ENCODE measurements at regions not wholly inside any gene's neighbourhood (a gene's known extent, or its start where the extent isn't known, plus 50 kb on each side); places are given as distances from the start of the nearest gene placed in this dataset.
"Not testable (repeated sequence)": the region's sequence is repeated elsewhere in the genome, so short reads cannot be mapped to it uniquely, and the experiment has no call there.

- WGBS, 2 donors: 11 to 12% methylated on average over 4 of the region's 4 CpGs
- Histone ChIP-seq H3K4me1 (peaks cover 32 to 49% (median 43%) of the 10 kb centered on the region in 3 donors), H3K9me3 (no peaks in the 10 kb centered on the region), H3K4me3 (no peak overlapping the region), H3K27me3 (no peaks in the 10 kb centered on the region), H3K36me3 (no peaks in the 10 kb centered on the region), H3K27ac (peak overlapping the region; percentile 3 to 50 (median 40))
- intact Hi-C loops (cut with DNase I): loop anchor here in 1 of 3 donors (10.0 kb wide), 1 partner anchor 1267 kb away; no protein-coding TSS in a partner anchor
- peak; percentile 76 to 88 (median 81) for DNase-seq
- ATAC-seq: peak; percentile 84 to 89 (median 88)
- FAIRE-seq: no peak
- TF ChIP-seq CTCF (IDR thresholded peaks at IDR 0.05): no peak
Measured at GRCh38 chr7:47181746-47182361, 400.1 kb downstream of the TNS3 start.

GRCh38 chr7:47180516-47180826 is 401.4 kb downstream of the TNS3 start:
- WGBS, 2 donors: 53 to 57% methylated on average over 3 of the region's 3 CpGs
- intact Hi-C loops (cut with DNase I): loop anchor here in 1 of 3 donors (10.0 kb wide), 1 partner anchor 1266 kb away; no protein-coding TSS in a partner anchor
- Histone ChIP-seq H3K9me3 (no peaks in the 10 kb centered on the region), H3K4me1 (peaks cover 32 to 49% (median 43%) of the 10 kb centered on the region in 3 donors), H3K27ac (no peak overlapping the region), H3K4me3 (no peak overlapping the region), H3K36me3 (no peaks in the 10 kb centered on the region), H3K27me3 (no peaks in the 10 kb centered on the region)
- no peak for TF ChIP-seq CTCF (IDR thresholded peaks at IDR 0.05)
- FAIRE-seq: no peak
- no peak for DNase-seq
- ATAC-seq: no peak

- Histone ChIP-seq H3K36me3 (no peaks in the 10 kb centered on the region), H3K4me1 (peaks cover 32 to 46% (median 43%) of the 10 kb centered on the region in 3 donors), H3K27ac (no peak overlapping the region), H3K9me3 (no peaks in the 10 kb centered on the region), H3K4me3 (no peak overlapping the region), H3K27me3 (no peaks in the 10 kb centered on the region)
- WGBS, 2 donors: 25 to 32% methylated on average over 8 of the region's 8 CpGs
- DNase-seq (peak in 4 of 6 donors; percentile 43 to 73 (median 55)), ATAC-seq (peak; percentile 66 to 85 (median 70)), FAIRE-seq (peak; percentile 59)
- TF ChIP-seq CTCF (IDR thresholded peaks at IDR 0.05): peak; percentile 65 to 75 (median 71)
- intact Hi-C loops (cut with DNase I): loop anchor here in 2 of 3 donors (10.0 kb wide), 1 partner anchor 1265 kb away; no protein-coding TSS in a partner anchor
Measured at GRCh38 chr7:47179812-47180515, 401.9 kb downstream of the TNS3 start.

GRCh38 chr7:47172602-47173539 is 409.0 kb downstream of the TNS3 start:
- DNase-seq, H3K4me3 ChIP-seq, H3K36me3 ChIP-seq, H3K27me3 ChIP-seq, H3K4me1 ChIP-seq, FAIRE-seq, H3K9me3 ChIP-seq: not testable (repeated sequence)
- peak in 3 of 4 donors; percentile 38 to 67 (median 62) for ATAC-seq
- intact Hi-C loops (cut with DNase I): loop anchor here in 1 of 3 donors (10.0 kb wide), 1 partner anchor 1258 kb away; no protein-coding TSS in a partner anchor
- WGBS, 2 donors: 49 to 55% methylated on average over 7 of the region's 7 CpGs
- peak overlapping the region; percentile 13 to 48 (median 26) for H3K27ac ChIP-seq

GRCh38 chr7:47170516-47170915 is 411.4 kb downstream of the TNS3 start:
- FAIRE-seq (no peak), ATAC-seq (peak in 1 of 4 donors; percentile 50), DNase-seq (no peak)
- Histone ChIP-seq H3K27ac (no peak overlapping the region), H3K27me3 (no peaks in the 10 kb centered on the region), H3K4me1 (no peaks in the 10 kb centered on the region), H3K9me3 (no peaks in the 10 kb centered on the region), H3K4me3 (no peak overlapping the region), H3K36me3 (no peaks in the 10 kb centered on the region)
- intact Hi-C loops (cut with DNase I): loop anchor here in 1 of 3 donors (10.0 kb wide), 1 partner anchor 1256 kb away; no protein-coding TSS in a partner anchor
- TF ChIP-seq CTCF (IDR thresholded peaks at IDR 0.05): no peak
- 88 to 90% methylated on average over 1 of the region's 1 CpG for WGBS, 2 donors
